Prostate gland (tissue), 2 donors: ENCODE measurements at regions not wholly inside any gene's neighbourhood (a gene's known extent, or its start where the extent isn't known, plus 50 kb on each side); places are given as distances from the start of the nearest gene placed in this dataset.

Experiments used
- DNase-seq: peaks from one replicate; pipeline ENCODE4 v3.0.0-alpha.2; 2019; ENCODE audit warnings: low spot score
- H3K27ac ChIP-seq, 2 donors: fragments of 200-600 bp; sonication (generic); 2 replicates each; pipeline ENCODE4 v1.5.1; 2017 to 2019
- H3K27me3 ChIP-seq: fragments of 200-600 bp; sonication (generic); replicated peaks from 2 replicates; pipeline ENCODE4 v1.5.1; 2019; ENCODE audit not compliant: insufficient read depth
- H3K36me3 ChIP-seq, 2 donors: fragments of 200-600 bp; sonication (generic); 1 replicate in 1 of 2; 2 replicates in 1 of 2; pipeline versions ENCODE4 v1.5.1 to v1.8.1; 2017 to 2019
- H3K4me1 ChIP-seq: fragments of 200-600 bp; sonication (generic); replicated peaks from 2 replicates; pipeline ENCODE4 v1.5.1; 2019
- H3K4me3 ChIP-seq, 2 donors: fragments of 200-600 bp; sonication (generic); 2 replicates each; pipeline ENCODE4 v1.5.1; 2017 to 2019
- H3K9me3 ChIP-seq: fragments of 200-600 bp; sonication (generic); 2 replicates; pipeline ENCODE4 v1.5.1; 2017
- POLR2A ChIP-seq: fragments of 450-650 bp; IDR thresholded peaks from one replicate; pipeline ENCODE4 v1.6.1; 2016; ENCODE audit warnings: antibody characterized with exemption, mild to moderate bottlenecking
- POLR2AphosphoS5 ChIP-seq: sonication (generic); formaldehyde crosslinking; IDR thresholded peaks from one replicate; pipeline ENCODE4 v1.6.1; 2017; ENCODE audit warnings: antibody characterized with exemption
- WGBS: methylation state at CpG from one replicate; pipeline ENCODE4 v1.1.5; 2018; 5-methylcytosine and 5-hydroxymethylcytosine counted together
- intact Hi-C: fragments of 100-400 bp; cut with DNase I; formaldehyde crosslinking; loops from one replicate; pipeline ENCODE4 v1.14.2; 2022
- TF ChIP-seq, protein P1 (sequence below), 4 experiments: fragments of 200-600 bp in 2 of 4; fragments of 450-650 bp in 2 of 4; sonication (generic) in 2 of 4; IDR thresholded peaks; 1 replicate in 3 of 4; 2 replicates in 1 of 4; pipeline ENCODE4 v1.5.1; 2016 to 2019; ENCODE audit warnings: antibody characterized with exemption in 4 of 4, mild to moderate bottlenecking in 2 of 4, moderate library complexity in 2 of 4

DNA sequence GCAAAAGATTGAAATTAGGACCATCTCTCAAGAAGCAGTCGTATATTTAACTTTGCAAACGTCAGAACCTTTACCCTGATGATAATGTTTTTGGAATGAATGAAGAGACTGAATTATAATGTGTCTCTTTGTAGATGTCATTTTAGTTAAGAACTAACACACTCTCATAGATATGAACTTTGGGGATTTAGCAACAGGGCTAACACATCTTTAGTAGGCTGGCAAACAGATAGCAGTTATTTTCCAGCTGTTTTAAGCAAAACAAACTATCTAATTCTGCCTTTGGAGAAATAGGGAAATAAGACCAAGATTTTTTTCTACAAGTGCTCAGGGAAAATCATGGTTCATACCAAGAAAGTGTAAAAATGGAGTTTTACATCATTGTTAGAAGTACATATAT, 469.7 kb downstream of the SPATA31D1 start:
- WGBS = 83% methylated on average over 2 of the region's 2 CpGs
- no peaks in the 10 kb centered on the region for H3K27me3 ChIP-seq
- H3K9me3 ChIP-seq = no peaks in the 10 kb centered on the region
- H3K36me3 ChIP-seq = no peaks in the 10 kb centered on the region
- no peak overlapping the region for H3K27ac ChIP-seq
- no peak overlapping the region for H3K4me3 ChIP-seq
- no peak for TF ChIP-seq POLR2AphosphoS5
- TF ChIP-seq, protein P1, sequence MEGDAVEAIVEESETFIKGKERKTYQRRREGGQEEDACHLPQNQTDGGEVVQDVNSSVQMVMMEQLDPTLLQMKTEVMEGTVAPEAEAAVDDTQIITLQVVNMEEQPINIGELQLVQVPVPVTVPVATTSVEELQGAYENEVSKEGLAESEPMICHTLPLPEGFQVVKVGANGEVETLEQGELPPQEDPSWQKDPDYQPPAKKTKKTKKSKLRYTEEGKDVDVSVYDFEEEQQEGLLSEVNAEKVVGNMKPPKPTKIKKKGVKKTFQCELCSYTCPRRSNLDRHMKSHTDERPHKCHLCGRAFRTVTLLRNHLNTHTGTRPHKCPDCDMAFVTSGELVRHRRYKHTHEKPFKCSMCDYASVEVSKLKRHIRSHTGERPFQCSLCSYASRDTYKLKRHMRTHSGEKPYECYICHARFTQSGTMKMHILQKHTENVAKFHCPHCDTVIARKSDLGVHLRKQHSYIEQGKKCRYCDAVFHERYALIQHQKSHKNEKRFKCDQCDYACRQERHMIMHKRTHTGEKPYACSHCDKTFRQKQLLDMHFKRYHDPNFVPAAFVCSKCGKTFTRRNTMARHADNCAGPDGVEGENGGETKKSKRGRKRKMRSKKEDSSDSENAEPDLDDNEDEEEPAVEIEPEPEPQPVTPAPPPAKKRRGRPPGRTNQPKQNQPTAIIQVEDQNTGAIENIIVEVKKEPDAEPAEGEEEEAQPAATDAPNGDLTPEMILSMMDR (IDR thresholded peaks at IDR 0.05) = no peak
- no peak for TF ChIP-seq POLR2A
- DNase-seq = no peak
- H3K4me1 ChIP-seq = no peaks in the 10 kb centered on the region
- intact Hi-C loops = no loop called here

DNA sequence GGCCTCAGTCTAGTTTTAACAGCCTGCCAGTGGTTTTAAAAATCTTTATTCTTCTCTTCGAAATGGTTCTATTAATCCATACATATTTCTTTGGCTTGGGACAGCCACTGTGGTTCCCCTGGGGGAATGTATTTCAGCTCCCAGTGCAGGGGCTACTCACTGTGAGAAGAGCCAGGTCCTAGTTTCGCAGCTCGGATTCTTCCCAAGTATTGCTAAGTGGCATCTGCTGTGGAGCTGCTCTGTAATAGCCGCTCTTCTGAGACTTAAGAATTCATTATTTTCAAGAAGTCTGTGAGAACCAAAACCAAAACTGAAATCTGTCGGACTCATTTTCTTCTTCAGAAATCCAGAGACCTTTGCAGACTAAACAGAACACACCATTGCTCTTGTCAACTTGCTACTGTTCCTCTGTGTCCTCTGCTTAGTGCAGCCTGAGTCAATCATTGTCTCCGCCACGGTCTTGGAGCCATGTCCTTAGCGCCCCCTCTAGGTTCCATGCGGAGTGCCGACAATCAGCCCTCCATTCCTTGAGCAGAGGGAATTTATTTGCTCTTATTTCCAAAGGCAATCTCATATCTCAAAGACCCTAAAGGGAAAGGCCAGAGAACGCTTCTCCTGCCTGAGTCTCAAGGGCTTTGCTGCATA, 478.2 kb downstream of the SPATA31D1 start:
- 88% methylated on average over 11 of the region's 11 CpGs for WGBS
- Histone ChIP-seq H3K9me3 (no peaks in the 10 kb centered on the region), H3K27me3 (no peaks in the 10 kb centered on the region), H3K4me3 (no peak overlapping the region), H3K4me1 (no peaks in the 10 kb centered on the region), H3K36me3 (no peaks in the 10 kb centered on the region), H3K27ac (no peak overlapping the region)
- TF ChIP-seq, protein P1 (IDR thresholded peaks at IDR 0.05) = no peak
- TF ChIP-seq POLR2A (no peak), POLR2AphosphoS5 (no peak)
- DNase-seq = no peak
- intact Hi-C loops = no loop called here

DNA sequence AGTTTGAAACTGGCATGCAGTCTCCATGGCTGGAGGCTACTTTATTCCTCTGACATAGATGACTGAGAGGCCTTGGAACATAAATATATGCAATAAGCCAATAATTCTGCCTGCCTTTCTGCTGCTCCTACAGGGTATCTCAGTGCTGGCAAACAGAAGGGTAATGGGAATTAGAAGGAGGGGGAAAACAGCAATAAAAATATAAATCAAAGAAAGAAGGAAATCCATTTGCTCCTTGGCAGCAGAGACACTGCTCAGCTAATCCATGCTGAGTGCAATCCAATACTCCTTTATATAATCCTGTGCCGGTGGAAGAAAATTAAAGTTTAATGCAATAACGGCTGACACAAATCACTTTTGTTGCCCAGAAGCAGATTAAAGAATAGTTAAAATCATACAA, 478.9 kb downstream of the SPATA31D1 start:
- DNase-seq = no peak
- WGBS = 19% methylated on average over 2 of the region's 2 CpGs
- intact Hi-C loops = no loop called here

DNA sequence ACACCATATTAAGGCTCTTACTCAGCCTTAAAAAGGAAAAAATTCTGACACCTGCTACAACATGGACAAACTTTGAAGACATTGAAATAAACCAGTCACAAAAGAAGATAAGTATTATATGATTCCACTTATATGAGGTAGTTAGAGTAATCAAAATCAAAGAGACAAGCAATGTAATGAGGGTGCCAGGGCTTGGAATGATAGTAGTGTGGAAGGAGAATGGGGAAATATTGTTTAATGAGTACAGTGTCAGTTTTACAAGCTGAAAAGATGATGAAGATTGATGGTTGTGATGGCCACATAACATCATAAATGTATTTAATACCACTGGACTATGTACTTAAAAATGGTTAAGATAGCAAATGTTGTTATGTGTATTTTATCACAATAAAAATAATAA, 485.7 kb downstream of the SPATA31D1 start:
- TF ChIP-seq POLR2AphosphoS5 (no peak), POLR2A (no peak)
- TF ChIP-seq, protein P1 (IDR thresholded peaks at IDR 0.05) = no peak
- DNase-seq = no peak
- intact Hi-C loops = no loop called here

More for the DNA sequence above, 478.9 kb downstream of the SPATA31D1 start:
- H3K4me3 ChIP-seq = no peak overlapping the region
- H3K9me3 ChIP-seq = no peaks in the 10 kb centered on the region
- H3K36me3 ChIP-seq = no peaks in the 10 kb centered on the region
- no peaks in the 10 kb centered on the region for H3K4me1 ChIP-seq
- H3K27me3 ChIP-seq = no peaks in the 10 kb centered on the region
- TF ChIP-seq POLR2AphosphoS5 (no peak), POLR2A (no peak)
- TF ChIP-seq, protein P1 (IDR thresholded peaks at IDR 0.05) = no peak
- H3K27ac ChIP-seq = no peak overlapping the region

DNA sequence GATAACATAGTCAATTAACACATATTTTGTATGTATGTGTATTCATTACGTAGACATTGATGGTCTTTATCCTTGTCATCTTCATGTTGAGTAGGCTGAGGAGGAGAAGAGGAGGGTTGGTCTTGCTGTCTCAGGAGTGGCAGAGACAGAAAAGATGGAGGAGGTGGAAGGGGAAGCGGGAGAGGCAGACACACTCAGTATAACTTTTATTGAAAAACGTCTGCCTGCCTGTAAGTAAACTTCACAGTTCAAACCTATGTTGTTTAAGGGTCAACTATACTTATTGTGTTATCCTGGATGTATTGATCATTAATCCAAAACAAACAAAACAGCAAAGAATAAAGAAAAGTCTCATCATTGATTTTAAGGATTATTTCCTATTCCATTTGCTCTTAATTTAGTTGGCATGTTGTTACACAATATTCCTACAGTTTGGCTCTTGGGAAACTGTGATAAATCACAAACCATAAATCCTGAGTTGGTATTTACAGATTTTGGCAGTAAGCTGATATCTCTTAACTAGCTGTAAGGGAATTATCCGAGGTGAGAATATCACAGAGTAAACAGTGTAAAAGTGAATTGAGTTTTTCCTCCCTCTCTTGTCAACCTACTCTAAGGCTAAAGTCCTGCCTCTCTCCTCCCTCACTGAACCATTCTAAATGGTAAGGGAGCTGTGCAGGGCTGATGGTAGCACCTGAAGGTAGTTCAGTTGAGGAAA, 487.2 kb downstream of the SPATA31D1 start:
- DNase-seq = no peak
- WGBS = 57% methylated on average over 4 of the region's 4 CpGs
- intact Hi-C loops = no loop called here

More for the DNA sequence above, 485.7 kb downstream of the SPATA31D1 start:
- Histone ChIP-seq H3K27ac (no peak overlapping the region), H3K9me3 (no peaks in the 10 kb centered on the region), H3K4me1 (no peaks in the 10 kb centered on the region), H3K36me3 (no peaks in the 10 kb centered on the region), H3K4me3 (no peak overlapping the region), H3K27me3 (no peaks in the 10 kb centered on the region)

More for the DNA sequence above, 487.2 kb downstream of the SPATA31D1 start:
- Histone ChIP-seq H3K27me3 (no peaks in the 10 kb centered on the region), H3K9me3 (no peaks in the 10 kb centered on the region), H3K4me1 (no peaks in the 10 kb centered on the region), H3K27ac (no peak overlapping the region), H3K4me3 (no peak overlapping the region), H3K36me3 (no peaks in the 10 kb centered on the region)
- no peak for TF ChIP-seq POLR2A
- no peak for TF ChIP-seq POLR2AphosphoS5
- TF ChIP-seq, protein P1 (IDR thresholded peaks at IDR 0.05) = no peak
